ENCODE measurements at regions not wholly inside any gene's neighbourhood (a gene's known extent, or its start where the extent isn't known, plus 50 kb on each side); places are given as distances from the start of the nearest gene placed in this dataset.

GRCh38 chr2:231866450-231866849 lies 59.7 kb downstream of the NPPC start:
- Histone ChIP-seq H3K9me3 (ENCODE audit: insufficient read depth in 2 of 2, low read depth in 1 of 2, low read length in 1 of 2) (no peaks in the 10 kb centered on the region), H2BK20ac (ENCODE audit: low read length) (no peak overlapping the region), H3K36me3 (ENCODE audit: control insufficient read depth in 2 of 4, insufficient read depth in 4 of 4, low read length in 3 of 4) (no peaks in the 10 kb centered on the region), H2BK120ac (replicated peaks; ENCODE audit: low read depth, low read length) (no peak overlapping the region), H3K4ac (replicated peaks; ENCODE audit: insufficient read length, low read depth, low read length) (no peak overlapping the region), H2BK5ac (ENCODE audit: low read depth, low read length) (no peak overlapping the region), H3K23ac (ENCODE audit: insufficient read length) (no peak overlapping the region), H3K27me3 (replicated peaks in 1 of 4; ENCODE audit: control insufficient read depth in 3 of 4, extremely low read depth in 1 of 4, insufficient read depth in 3 of 4, low read length in 3 of 4) (no peaks in the 10 kb centered on the region), H3K27ac (ENCODE audit: low read depth, low read length) (no peak overlapping the region), H2AFZ (ENCODE audit: low read length) (no peak overlapping the region), H3K14ac (ENCODE audit: insufficient read length) (no peak overlapping the region), H3K4me1 (replicated peaks in 1 of 4; ENCODE audit: control insufficient read depth in 3 of 4, insufficient read depth in 4 of 4, low read length in 3 of 4) (no peaks in the 10 kb centered on the region), H3K9ac (replicated peaks in 1 of 4; ENCODE audit: extremely low read depth in 1 of 4, low read depth in 3 of 4, low read length in 3 of 4) (no peak overlapping the region), H4K8ac (ENCODE audit: extremely low read depth, insufficient read depth, low read length) (no peak overlapping the region), H4K91ac (replicated peaks; ENCODE audit: insufficient read length, low read length) (no peak overlapping the region), H3K23me2 (ENCODE audit: low read depth, low read length) (no peaks in the 10 kb centered on the region; the same call in 1 of the 2 replicates), H3K56ac (replicated peaks; ENCODE audit: insufficient read length, low read depth, low read length) (no peak overlapping the region), H3K18ac (ENCODE audit: extremely low read depth, low read length) (no peak overlapping the region), H2BK12ac (ENCODE audit: low read depth, low read length) (no peak overlapping the region), H4K5ac (ENCODE audit: insufficient read length, low read depth, low read length) (no peak overlapping the region), H3K4me3 (ENCODE audit: extremely low read depth in 1 of 4, insufficient read depth in 2 of 4, low read depth in 3 of 4, low read length in 4 of 4) (no peak overlapping the region), H2BK15ac (ENCODE audit: low read length) (no peak overlapping the region), H3K79me1 (ENCODE audit: low read depth, low read length) (no peaks in the 10 kb centered on the region), H3K4me2 (ENCODE audit: insufficient read depth in 1 of 2, low read depth in 2 of 2, low read length in 2 of 2) (no peak overlapping the region), H3K79me2 (ENCODE audit: control insufficient read depth in 1 of 2, insufficient read depth in 2 of 2, low read length in 2 of 2) (no peaks in the 10 kb centered on the region), H2AK5ac (ENCODE audit: low read depth, low read length) (no peak overlapping the region), H4K20me1 (replicated peaks in 1 of 2; ENCODE audit: control insufficient read depth in 1 of 2, insufficient read depth in 2 of 2, low read length in 2 of 2) (no peaks in the 10 kb centered on the region)
- ChIA-PET POLR2A (ENCODE audit: partially characterized antibody) (no interaction called here), CTCF (ENCODE audit: partially characterized antibody) (no interaction called here)
- 93% methylated on average over 2 of the region's 2 CpGs; no CpG with 5 or more reads in 1 of the 2 experiments for WGBS, 2 experiments (ENCODE audit: extremely low coverage in 1 of 2, insufficient coverage in 1 of 2, insufficient read length in 1 of 2, insufficient replicate concordance in 2 of 2, low coverage in 1 of 2, low lambda C conversion rate in 2 of 2, missing lambda C conversion rate in 1 of 2)
- DNase-seq (ENCODE audit: low read depth in 1 of 2, low spot score in 2 of 2) (no peak), FAIRE-seq (no peak)
- TF ChIP-seq KDM1A (IDR thresholded peaks at IDR 0.05; ENCODE audit: borderline replicate concordance, low read length) (no peak), BRCA1 (IDR thresholded peaks at IDR 0.05; ENCODE audit: low read depth, low read length) (no peak), MAFK (IDR thresholded peaks at IDR 0.05; ENCODE audit: low read depth, low read length) (no peak)

All from H1 (cell line).